PFSK-1 (cell line): ENCODE measurements at regions not wholly inside any gene's neighbourhood (a gene's known extent, or its start where the extent isn't known, plus 50 kb on each side); places are given as distances from the start of the nearest gene placed in this dataset.
A peak's percentile ranks its signal among the peaks of the same experiment; 100 is the strongest.

Experiments used
- FOXP2 ChIP-seq: optimal IDR thresholded peaks from 2 replicates; pipeline ENCODE3; 2011; ENCODE audit warnings: borderline replicate concordance, control low read depth, inconsistent platforms; ENCODE audit not compliant: insufficient read depth; ENCODE audit errors: extremely low read length, extremely low read depth
- POLR2AphosphoS5 ChIP-seq: IDR thresholded peaks from 2 replicates; pipeline ENCODE4 v1.6.1; 2012; ENCODE audit warnings: low read depth, mild to moderate bottlenecking, control low read depth, low read length, moderate library complexity
- REST ChIP-seq, 2 experiments: IDR thresholded peaks; 2 replicates each; pipeline versions ENCODE4 v1.6.1 to v1.8.0; 2011 to 2012; ENCODE audit warnings: low read depth in 2 of 2, low read length in 2 of 2, control low read depth in 1 of 2, inconsistent platforms in 1 of 2, mild to moderate bottlenecking in 1 of 2, moderate library complexity in 1 of 2; ENCODE audit not compliant: insufficient read depth in 1 of 2
- SIN3A ChIP-seq: IDR thresholded peaks from 2 replicates; pipeline ENCODE4 v1.6.1; 2012; ENCODE audit warnings: mild to moderate bottlenecking, low read length, moderate library complexity, borderline replicate concordance; ENCODE audit not compliant: insufficient read depth
- TAF1 ChIP-seq: IDR thresholded peaks from 2 replicates; pipeline ENCODE4 v1.6.1; 2012; ENCODE audit warnings: low read length, control low read depth, borderline replicate concordance; ENCODE audit not compliant: insufficient read depth

DNA sequence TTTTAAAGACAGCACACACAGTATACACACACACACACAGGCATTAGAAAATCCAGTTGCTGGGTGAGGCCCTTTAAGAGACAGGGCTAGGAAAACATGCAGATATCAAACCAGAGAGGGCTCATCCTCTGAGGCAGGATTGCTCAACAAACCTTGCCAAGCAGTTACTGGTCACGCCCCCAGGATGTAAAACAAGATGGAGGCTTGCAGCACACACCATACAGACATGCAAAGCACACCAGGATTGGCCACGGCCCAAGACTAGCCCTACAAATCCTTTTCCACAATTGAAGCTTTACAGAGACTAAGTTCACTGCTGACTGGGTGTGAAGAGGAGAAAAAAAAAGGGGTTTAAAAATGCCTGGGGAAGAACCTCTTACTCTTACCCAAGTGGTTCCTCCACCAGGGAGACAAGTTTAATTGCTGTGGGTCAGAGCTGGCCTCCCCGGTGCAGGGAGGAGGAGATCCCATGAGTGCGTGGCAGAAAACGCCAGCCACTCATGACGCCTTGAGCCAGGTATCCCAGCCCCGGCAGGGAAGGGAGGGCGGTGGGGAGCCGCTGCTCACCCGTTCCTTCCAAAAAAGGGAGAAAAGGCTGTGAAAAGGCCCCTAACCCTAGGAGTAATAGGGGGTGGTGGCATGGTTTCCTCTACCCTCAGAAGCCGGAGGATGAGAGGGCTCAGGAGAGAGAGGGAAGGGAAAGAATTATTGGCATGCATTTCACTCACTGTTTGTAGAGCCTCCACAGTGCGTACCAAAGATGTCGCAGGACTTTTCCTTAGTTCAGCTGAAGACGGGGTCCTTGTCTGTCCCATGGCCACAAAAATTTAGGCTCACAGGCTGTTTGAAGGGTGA, 594.6 kb upstream of the ZP4 start:
- TF ChIP-seq SIN3A: peak; percentile 93; the same call in 1 of the 2 replicates
- no peak for TF ChIP-seq FOXP2
- peak in 1 of 2 experiments; percentile 51; a peak in 1 of 4 replicates for TF ChIP-seq REST (IDR thresholded peaks at IDR 0.05; ENCODE audit: insufficient read depth in 1 of 2, low read depth in 2 of 2, low read length in 2 of 2)
- peak; percentile 74 for TF ChIP-seq POLR2AphosphoS5
- peak; percentile 95 for TF ChIP-seq TAF1

- no peak for TF ChIP-seq REST (IDR thresholded peaks at IDR 0.05; ENCODE audit: insufficient read depth in 1 of 2, low read depth in 2 of 2, low read length in 2 of 2)
- no peak for TF ChIP-seq FOXP2
- no peak for TF ChIP-seq POLR2AphosphoS5
- no peak for TF ChIP-seq TAF1
- TF ChIP-seq SIN3A: no peak
Observed at GRCh38 chr1:238484121-238484520, 593.4 kb upstream of the ZP4 start.

DNA sequence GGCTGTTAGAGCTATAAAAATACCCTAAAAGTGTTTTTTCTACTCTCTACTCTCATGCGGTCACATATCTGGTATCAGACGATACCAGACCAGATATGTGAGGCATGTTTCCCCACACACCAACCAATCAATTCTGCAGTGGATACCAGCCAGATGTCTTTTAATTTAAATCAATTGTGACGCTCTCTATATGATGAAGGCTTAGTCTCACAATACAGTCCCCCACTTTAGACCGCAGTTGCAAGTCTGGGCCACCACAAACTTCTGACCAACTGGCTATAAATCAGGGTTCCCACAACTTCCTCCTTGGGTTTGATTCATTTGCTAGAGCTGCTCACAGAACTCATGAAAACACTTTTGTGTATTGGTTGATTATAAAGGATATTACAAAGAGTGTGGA, 586.1 kb upstream of the ZP4 start:
- TF ChIP-seq TAF1 (no peak), POLR2AphosphoS5 (no peak), FOXP2 (no peak), REST (IDR thresholded peaks at IDR 0.05; ENCODE audit: insufficient read depth in 1 of 2, low read depth in 2 of 2, low read length in 2 of 2) (no peak), SIN3A (no peak)

- TF ChIP-seq SIN3A: no peak
- TF ChIP-seq REST (IDR thresholded peaks at IDR 0.05; ENCODE audit: insufficient read depth in 1 of 2, low read depth in 2 of 2, low read length in 2 of 2): no peak
- TF ChIP-seq POLR2AphosphoS5: no peak
- no peak for TF ChIP-seq TAF1
- no peak for TF ChIP-seq FOXP2
Observed at GRCh38 chr1:238475712-238476111, 585.0 kb upstream of the ZP4 start.
